GM10266 (cell line): ENCODE measurements at regions not wholly inside any gene's neighbourhood (a gene's known extent, or its start where the extent isn't known, plus 50 kb on each side); places are given as distances from the start of the nearest gene placed in this dataset.

Source experiments
- DNase-seq: peaks from one replicate; pipeline ENCODE4 v3.0.0; 2012; ENCODE audit errors: extremely low spot score
- TF ChIP-seq, protein P1 (sequence below): IDR thresholded peaks from 2 replicates; pipeline ENCODE4 v1.5.1; 2012; ENCODE audit warnings: mild to moderate bottlenecking, low read depth; ENCODE audit not compliant: control insufficient read depth, insufficient read depth; ENCODE audit errors: missing control alignments

DNA sequence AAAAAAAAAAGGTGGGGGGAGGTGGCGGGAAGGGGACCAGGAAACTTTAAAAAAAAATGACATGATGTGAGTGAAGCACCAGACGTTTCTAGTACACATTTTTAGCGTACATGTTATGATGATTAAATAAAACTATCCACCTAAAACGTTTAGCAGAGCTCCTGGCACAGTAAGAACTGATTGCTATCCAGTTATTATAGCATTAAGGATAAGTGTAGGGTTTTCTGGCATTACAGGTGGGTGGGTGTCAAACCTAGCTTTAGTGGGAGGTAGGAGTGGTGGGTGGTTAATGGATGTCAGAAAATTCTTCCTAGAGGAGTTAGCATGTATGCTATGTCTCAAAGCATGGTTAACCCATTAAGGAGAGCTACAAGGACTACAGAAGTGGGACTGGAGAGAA lies 2329.5 kb downstream of the MAT2B start:
- TF ChIP-seq, protein P1, sequence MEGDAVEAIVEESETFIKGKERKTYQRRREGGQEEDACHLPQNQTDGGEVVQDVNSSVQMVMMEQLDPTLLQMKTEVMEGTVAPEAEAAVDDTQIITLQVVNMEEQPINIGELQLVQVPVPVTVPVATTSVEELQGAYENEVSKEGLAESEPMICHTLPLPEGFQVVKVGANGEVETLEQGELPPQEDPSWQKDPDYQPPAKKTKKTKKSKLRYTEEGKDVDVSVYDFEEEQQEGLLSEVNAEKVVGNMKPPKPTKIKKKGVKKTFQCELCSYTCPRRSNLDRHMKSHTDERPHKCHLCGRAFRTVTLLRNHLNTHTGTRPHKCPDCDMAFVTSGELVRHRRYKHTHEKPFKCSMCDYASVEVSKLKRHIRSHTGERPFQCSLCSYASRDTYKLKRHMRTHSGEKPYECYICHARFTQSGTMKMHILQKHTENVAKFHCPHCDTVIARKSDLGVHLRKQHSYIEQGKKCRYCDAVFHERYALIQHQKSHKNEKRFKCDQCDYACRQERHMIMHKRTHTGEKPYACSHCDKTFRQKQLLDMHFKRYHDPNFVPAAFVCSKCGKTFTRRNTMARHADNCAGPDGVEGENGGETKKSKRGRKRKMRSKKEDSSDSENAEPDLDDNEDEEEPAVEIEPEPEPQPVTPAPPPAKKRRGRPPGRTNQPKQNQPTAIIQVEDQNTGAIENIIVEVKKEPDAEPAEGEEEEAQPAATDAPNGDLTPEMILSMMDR, result no peak
- DNase-seq, result no peak

DNA sequence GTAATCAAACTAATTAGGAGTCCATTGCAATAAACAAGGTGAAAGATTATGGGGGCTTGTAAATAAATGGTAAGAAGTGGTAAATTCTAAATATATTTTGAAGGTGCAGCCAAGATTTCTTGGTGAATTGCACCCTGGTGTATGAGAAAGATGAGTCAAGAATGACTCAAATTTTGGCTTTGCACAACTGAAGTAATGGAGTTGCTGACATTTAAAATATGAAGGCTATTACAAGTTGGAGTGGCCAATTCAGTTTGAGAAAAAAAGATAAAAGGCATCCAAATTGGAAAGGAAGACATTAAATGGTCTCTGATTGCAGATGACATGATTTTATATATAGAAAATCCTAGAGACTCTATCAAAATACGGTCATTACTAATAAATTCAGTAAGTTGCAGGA lies 2330.6 kb downstream of the MAT2B start:
- TF ChIP-seq, protein P1, result no peak
- DNase-seq, result no peak

DNA sequence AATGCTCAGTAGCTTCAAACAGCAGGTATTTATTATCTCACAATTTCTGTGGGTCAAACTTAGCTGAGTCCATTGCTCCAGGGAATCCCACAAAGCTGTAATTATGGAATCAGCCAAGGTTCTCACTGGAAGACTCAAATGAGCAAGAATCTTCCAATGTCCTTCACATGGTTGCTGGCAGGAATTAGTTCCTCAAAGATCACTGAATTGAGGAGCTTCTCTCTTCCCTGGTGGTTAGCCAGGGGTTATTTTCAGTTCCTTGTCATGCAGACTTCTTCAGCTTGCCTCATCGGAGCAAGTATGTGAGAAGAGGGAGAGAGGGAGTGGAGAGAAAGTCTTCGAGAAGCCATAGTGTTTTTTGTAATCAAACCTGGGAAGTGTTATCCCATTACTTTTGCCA lies 2331.9 kb downstream of the MAT2B start:
- TF ChIP-seq, protein P1, result no peak
- no peak for DNase-seq

DNA sequence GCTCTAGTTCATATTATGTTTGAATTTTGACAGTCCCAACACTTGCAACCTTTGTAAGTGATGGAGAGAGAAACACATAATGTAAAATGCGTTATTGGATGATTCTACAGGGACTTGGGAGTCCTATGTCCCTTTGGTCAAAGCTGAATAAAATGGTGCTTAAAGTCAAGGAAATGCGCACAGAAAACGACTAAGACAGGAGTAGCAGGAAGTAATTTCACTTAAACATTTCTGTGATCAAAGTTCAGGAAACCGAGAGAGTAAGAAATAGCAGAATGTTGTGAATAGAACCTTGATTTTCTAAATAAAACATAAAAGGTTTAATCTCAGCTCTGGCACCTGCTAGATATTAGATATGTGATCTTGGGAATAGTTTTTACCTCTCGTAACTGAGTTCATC lies 2339.2 kb downstream of the MAT2B start:
- no peak for DNase-seq
- TF ChIP-seq, protein P1, result no peak

DNA sequence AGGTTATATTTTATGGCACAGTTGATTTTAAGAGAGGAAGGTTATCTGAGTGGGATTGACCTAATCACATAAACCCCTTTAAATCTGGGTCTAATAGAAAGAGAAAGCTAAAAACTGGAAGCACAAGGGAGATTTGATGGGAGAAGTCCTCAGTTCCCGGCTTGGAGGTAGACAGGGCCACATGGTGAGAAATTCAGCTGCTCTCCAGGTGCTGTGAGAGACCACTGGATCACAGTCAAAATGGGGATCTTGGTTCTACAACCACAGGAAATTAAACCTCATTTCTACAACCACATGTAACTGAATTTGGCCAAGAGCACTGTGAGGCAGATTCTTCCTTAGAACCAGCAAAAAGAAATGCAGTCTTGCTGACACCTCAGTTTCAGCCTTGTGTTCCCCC lies 2352.7 kb downstream of the MAT2B start:
- TF ChIP-seq, protein P1, result no peak
- DNase-seq, result no peak

DNA sequence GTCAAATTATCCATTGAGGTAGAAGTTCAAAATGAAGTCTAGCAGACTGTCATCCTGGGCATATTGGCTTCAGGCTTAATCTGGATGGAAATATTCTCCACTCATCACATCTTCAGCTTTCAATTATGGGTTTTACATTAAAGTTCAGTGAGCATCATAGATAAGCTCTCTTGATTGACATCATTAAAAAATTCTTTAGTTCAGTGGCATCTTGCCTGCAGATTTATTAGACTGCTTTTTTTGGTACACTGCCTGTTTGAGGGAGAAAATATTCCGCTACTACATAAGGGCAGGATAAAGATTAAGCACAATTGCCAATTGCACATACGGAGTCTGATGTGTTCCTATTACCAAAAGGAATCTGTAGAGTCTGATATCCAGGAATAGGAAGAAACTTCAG lies 2353.8 kb downstream of the MAT2B start:
- DNase-seq, result no peak
- TF ChIP-seq, protein P1, result no peak

DNA sequence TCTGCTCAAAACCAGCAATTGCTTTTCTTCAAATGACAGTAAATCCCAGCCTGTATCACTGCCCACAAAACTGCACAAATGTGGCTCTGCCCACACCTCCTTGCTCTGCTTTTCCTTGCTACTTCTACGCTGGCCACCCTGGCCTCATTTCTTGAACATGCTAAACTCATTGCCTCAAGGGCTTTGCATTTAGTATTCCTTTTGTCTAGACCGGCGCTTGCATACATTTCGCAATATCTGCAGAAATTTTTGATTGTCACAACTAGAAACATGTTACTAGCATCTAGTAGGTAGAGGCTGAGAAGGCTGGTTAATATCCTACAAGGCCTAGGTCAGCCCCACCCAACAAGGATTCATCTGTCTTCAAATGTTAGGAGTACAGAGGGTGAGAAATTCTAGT lies 2357.8 kb downstream of the MAT2B start:
- TF ChIP-seq, protein P1, result no peak
- no peak for DNase-seq

DNA sequence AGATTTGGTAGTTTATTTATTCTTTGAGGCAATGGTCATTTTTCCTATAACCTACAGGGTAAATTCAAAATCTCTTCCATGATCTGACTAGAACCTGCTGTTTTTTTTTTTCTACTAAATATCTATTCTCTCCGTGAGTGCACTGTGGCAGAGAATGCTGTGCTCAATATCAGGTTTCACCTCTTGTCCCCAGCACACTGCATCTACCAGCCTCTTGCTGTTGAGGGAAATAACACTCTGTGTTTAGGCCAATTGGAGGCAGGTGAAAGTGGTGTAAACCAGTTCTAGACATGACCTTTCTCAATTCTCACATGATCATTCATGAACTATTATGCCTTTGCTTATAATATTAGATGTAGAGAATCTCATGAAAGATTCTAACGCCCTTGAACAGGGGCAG lies 2365.9 kb downstream of the MAT2B start:
- DNase-seq, result no peak

More for the DNA sequence above, 2365.9 kb downstream of the MAT2B start:
- TF ChIP-seq, protein P1, result no peak
